ENCODE measurements at regions not wholly inside any gene's neighbourhood (a gene's known extent, or its start where the extent isn't known, plus 50 kb on each side); places are given as distances from the start of the nearest gene placed in this dataset.

GRCh38 chr9:13787234-13787833 lies 507.8 kb upstream of the MPDZ start (continued):
- no peak for TF ChIP-seq IRF2 (CRISPR knock-in tag; IDR thresholded peaks at IDR 0.05)
- TF ChIP-seq CBX3 (IDR thresholded peaks at IDR 0.05; ENCODE audit: borderline replicate concordance in 1 of 2, low read length in 2 of 2) = no peak
- TF ChIP-seq HNRNPL (IDR thresholded peaks at IDR 0.05; ENCODE audit: low read depth, low read length) = no peak
- TF ChIP-seq CHD1 (IDR thresholded peaks at IDR 0.05; ENCODE audit: low read length) = no peak
- TF ChIP-seq POLR3G (IDR thresholded peaks at IDR 0.05; ENCODE audit: extremely low read depth, insufficient read length, insufficient replicate concordance) = no peak
- TF ChIP-seq CBX2 (IDR thresholded peaks at IDR 0.05; ENCODE audit: insufficient read depth, low read length, poor library complexity, severe bottlenecking) = no peak
- TF ChIP-seq HIVEP1 (CRISPR knock-in tag; IDR thresholded peaks at IDR 0.05) = no peak

DNA sequence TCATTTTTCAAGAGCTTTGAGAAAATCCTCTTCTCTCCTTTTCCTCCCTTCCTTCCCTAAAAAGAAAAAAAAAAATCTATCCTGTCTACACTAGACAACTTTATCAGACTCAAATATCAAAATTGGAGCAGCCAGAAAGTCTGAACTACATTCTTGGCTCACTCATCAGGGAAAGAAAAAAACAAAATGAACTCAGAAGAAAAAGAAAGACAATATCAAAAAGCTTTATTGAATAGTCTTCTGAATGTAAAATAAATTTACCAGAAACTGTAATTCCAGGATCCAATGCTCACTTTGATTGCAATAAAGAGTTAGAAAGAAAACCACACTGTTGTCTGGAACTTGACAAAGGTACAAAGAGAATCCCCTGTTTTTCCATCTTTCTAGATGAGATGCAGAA lies 507.2 kb upstream of the MPDZ start:
- BruUV-seq (replicated peaks) = no TSS peak
- ATAC-seq = no peak
- H3K4me2 ChIP-seq (ENCODE audit: insufficient read depth, low read length) = no peak overlapping the region
- no peaks in the 10 kb centered on the region for H3K27me3 ChIP-seq (ENCODE audit: control insufficient read depth in 2 of 2, insufficient read depth in 2 of 2, low read length in 2 of 2)
- FAIRE-seq = no peak
- POLR2A ChIA-PET = interaction anchor here (0.6 kb wide), 1 partner anchor 558 kb away, joined by 3 read pairs; no protein-coding TSS in a partner anchor
- H3K9ac ChIP-seq (ENCODE audit: insufficient read depth in 1 of 2, low read depth in 2 of 2, low read length in 2 of 2) = no peak overlapping the region
- H2AFZ ChIP-seq (ENCODE audit: low read depth, low read length) = no peak overlapping the region
- DNase-seq (ENCODE audit: extremely low read depth in 1 of 4, low spot score in 3 of 4) = no peak
- no peaks in the 10 kb centered on the region for H3K4me1 ChIP-seq (replicated peaks in 1 of 2; ENCODE audit: control insufficient read depth in 2 of 2, insufficient read depth in 2 of 2, low read length in 2 of 2)
- no peaks in the 10 kb centered on the region for H3K79me2 ChIP-seq (ENCODE audit: control insufficient read depth, insufficient read depth, low read length)
- no peaks in the 10 kb centered on the region for H3K9me3 ChIP-seq (replicated peaks; ENCODE audit: control insufficient read depth, insufficient read depth, low read depth, low read length)
- intact Hi-C loops (cut with micrococcal nuclease) = no loop called here
- H4K20me1 ChIP-seq (replicated peaks; ENCODE audit: control insufficient read depth, insufficient read depth, low read length) = no peaks in the 10 kb centered on the region
- CTCF ChIA-PET (ENCODE audit: low intra/inter-chr PET ratio) = no interaction called here
- in situ Hi-C loops (cut with MboI) = no loop called here
- TF ChIP-seq HDAC2 (IDR thresholded peaks at IDR 0.05) (no peak), ZNF445 (CRISPR knock-in tag; IDR thresholded peaks at IDR 0.05; ENCODE audit: low read depth) (no peak), ZNF274 (IDR thresholded peaks at IDR 0.05; ENCODE audit: borderline replicate concordance, low read depth, low read length) (no peak), NFIX (CRISPR knock-in tag; IDR thresholded peaks at IDR 0.05; ENCODE audit: low read depth) (no peak), POLR2H (tag; IDR thresholded peaks at IDR 0.05; ENCODE audit: low read depth) (no peak)
- H3K27ac ChIP-seq (ENCODE audit: extremely low read depth, low read depth, low read length) = no peak overlapping the region
- no peak overlapping the region for H3K4me3 ChIP-seq
- no peaks in the 10 kb centered on the region for H3K36me3 ChIP-seq (ENCODE audit: control insufficient read depth, insufficient read depth, low read length)
- no peaks in the 10 kb centered on the region for H3K9me1 ChIP-seq (ENCODE audit: control insufficient read depth, insufficient read depth, low read length)

All from K562 (cell line).